HS-5 (cell line): ENCODE measurements at regions not wholly inside any gene's neighbourhood (a gene's known extent, or its start where the extent isn't known, plus 50 kb on each side); places are given as distances from the start of the nearest gene placed in this dataset.

Experiments used
- DNase-seq: peaks from one replicate; pipeline ENCODE4 v3.0.0-alpha.2; 2012; ENCODE audit warnings: low read depth

- no peak for DNase-seq
These were observed 287.8 kb downstream of the ZEB1 start for GRCh38 chr10:31606841-31607240.

DNA sequence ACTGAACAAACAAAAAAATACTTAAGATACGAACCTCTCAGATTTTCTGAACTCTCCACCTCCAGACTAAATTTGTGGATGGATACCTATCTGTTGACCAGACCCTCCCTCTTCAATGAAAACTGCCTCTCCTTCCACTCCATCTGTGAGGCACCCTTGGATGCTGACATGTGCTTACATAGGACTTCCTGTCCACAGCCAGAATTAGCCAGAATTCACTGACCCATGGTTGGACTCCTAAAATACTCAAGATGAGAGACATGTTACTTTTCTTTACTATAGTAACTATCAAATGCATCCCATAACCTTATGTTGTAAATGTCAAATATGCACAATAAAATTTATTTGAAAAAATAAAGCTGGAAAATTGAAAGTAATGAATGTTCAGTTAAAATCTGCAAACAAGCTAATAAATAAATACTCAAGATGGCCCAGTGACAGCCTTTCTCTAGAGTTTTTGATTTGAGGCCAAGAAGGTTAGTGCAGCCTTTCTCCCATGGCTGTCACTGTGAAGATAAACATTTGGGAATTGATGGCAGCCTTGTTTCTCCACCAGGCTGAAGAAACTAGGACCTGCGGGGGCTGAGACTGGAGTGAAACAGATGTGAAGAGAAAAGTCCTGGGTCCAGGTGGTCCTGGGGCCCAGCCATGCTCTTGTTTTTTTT is 287.0 kb downstream of the ZEB1 start:
- DNase-seq: no peak

- DNase-seq: no peak
These were observed 286.4 kb downstream of the ZEB1 start for GRCh38 chr10:31605426-31605825.

- no peak for DNase-seq
These were observed 285.7 kb downstream of the ZEB1 start for GRCh38 chr10:31604646-31605170.

- DNase-seq: no peak
These were observed 285.1 kb downstream of the ZEB1 start for GRCh38 chr10:31604096-31604495.

DNA sequence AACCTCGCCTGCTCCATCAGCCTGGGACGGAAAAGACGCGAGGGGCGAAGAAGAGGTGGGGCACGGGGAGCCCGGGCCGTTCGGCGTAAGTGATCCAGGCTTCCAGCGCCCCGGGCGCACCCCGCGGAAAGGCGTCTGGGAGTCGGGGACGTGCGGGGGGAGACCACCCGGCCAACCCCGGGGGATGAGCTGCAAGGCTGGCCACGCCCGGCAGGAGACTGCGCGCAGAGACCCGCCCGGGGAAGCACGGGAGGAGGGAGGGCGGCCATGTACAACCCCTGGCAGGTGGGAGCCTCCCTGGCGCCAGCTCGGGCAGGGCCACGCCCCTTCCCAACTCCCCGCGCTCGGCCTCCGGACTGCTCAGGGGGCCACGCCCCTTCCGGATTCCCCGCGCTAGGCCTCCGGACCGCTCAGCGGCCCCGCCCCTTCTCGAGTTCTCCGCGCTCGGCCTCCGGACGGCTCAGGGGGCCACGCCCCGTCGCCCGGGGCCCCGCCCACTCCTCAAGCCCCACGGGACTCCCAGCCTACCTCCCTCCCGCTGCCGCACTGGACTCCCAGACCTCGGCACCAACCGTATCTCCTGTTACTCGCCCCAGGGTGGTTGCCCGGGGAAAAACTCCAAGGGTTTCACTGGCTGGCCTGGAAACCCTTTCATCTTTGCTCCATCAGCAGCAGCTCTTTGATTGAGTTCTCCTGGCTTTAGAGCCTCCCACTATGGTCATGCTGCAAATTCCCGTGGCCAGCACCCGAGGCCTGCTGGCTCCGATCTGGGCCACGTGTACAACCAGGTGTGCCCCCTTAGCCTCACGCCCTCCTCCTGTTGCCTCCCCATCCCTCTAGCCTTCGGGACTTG is 284.4 kb downstream of the ZEB1 start:
- DNase-seq: peak; percentile 47

DNA sequence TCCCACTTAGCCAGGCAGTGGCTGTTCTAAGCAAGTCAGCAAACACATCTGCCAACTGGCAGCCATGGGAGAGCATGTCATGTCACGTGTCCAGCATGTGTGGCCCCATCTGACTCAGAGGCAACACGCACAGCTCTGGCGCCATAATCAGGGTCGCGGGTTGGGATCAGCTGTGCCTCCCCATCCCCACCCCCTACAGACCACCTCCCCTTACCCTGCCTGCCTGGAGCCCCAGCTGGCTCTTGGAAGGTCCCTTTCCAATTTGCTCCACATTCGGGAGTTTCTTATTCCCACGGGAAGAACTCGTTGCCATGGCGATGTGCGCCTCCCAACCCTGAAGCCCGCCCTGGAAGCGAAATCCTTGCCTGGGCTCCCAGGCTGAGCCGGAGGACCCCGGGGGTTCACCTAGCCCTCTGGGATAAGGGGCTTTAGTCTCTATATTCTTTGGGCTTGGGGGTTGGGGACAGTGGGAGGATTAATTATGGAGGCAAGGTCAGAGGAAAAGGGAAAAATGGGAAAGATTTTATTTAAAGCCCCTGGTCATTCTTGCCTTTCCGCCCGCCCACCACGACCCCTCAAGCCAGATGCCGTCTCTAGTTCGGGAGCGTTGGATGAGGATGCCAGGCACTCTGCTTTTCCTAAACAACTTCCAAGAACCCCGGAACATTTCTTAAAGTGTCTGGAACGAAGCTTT is 283.7 kb downstream of the ZEB1 start:
- DNase-seq: no peak

GRCh38 chr10:31601136-31601535 is 282.1 kb downstream of the ZEB1 start:
- no peak for DNase-seq

DNA sequence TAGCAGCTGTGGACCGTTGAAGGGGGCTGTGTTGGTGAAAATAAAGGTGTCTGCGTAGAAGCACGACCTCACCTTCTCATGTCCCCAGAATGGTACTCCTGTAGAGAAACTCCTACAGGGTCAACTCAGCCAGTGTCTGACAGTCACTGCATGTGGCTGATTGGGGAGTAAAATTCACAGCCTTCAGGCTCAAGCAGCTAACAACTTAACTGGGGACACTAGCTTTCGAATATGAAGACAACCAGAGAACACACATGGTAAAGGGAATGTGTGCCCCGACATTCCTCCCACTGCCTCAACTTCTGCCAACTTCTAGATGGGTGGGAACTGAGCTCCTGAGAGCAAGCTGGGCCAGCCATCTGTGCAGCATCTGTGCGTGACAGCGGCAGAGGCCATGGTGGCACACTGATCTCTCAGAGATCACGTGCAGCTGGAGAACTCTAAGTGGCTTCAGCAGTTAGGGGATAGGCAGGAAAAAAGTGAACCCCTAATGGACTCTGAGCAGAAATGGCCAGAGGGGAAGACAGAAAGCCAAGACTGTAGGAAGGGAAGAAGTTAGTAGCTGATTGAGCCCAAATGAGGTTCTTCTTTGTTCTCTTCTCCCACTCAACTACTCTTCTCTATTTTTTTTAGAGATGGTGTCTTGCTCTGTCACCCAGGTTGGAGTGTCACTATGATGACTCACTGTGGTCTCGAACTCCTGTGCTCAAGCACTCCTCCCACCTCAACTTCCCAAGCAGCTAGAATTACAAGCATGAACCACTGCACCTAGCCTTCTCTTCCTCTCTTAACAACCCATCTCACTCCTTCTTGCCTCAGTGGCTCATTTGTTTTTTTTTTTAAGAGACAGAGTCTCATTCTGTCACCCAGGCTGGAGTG is 280.8 kb downstream of the ZEB1 start:
- no peak for DNase-seq

- no peak for DNase-seq
These were observed 277.7 kb downstream of the ZEB1 start for GRCh38 chr10:31596765-31597164.

DNA sequence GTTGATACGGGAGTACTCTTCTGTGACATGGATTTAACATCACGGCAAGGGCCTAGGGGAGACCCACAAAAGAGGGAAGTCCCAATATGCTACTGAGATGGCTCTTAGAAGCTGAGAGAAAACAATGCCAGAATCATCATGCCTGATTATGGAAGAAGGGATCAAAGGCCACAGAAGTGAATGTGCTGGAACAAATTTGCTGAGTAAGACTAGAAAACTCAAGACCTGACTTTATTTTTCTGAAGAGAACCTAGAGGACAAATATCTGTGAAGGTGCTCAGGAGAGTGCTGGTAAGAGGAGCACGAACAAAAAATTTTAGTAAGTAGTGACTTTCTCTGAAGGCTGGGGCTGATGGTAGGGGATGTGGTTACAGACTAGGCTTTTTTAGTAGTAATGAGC is 277.0 kb downstream of the ZEB1 start:
- no peak for DNase-seq

DNA sequence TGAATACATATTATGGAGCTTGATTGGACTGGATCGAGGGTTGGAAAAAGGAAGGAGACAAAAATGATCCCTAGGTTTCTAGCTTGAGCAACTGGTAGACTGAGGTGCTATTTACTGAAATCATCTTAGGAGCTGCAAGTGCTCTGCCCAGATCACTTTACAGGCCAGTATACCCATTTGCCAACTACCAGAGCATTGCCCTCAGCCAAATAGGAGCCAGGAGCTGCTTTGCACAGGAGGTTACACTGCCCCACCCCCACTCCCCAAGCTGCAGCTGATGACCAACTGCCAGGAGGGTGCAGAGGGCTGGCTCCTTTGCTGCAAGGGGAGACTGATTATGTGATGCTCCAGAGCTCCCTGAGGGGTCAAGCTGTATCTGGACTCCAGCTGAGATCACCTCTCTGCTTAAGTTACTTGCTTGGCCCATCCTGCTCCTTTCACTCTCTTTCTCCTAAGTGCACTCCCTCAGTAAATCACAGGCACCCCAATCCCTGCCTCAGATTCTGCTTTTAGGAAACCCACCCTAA is 275.4 kb downstream of the ZEB1 start:
- no peak for DNase-seq

GRCh38 chr10:31593124-31593523 is 274.1 kb downstream of the ZEB1 start:
- DNase-seq: no peak

- no peak for DNase-seq
These were observed 272.6 kb downstream of the ZEB1 start for GRCh38 chr10:31591569-31591968.

GRCh38 chr10:31590023-31590800 is 271.2 kb downstream of the ZEB1 start:
- no peak for DNase-seq

DNA sequence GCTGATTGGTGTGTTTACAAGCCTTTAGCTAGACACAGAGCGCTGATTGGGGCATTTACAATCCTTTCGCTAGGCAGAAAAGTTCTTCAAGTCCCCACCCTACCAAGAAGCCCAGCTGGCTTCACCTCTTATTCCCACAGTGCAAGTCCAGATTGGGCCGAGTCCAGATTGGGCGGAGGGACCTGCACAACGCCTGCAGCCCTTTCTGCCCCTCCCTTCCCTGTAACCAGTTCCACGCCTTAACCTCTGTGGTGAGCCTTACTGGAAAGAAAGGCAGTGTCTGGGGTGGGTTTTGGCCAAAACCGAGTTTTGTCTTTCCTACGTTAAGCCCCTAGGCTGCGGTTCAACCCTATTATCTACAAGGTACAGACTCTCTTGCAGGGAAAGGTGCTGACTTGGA is 268.7 kb downstream of the ZEB1 start:
- DNase-seq: no peak

DNA sequence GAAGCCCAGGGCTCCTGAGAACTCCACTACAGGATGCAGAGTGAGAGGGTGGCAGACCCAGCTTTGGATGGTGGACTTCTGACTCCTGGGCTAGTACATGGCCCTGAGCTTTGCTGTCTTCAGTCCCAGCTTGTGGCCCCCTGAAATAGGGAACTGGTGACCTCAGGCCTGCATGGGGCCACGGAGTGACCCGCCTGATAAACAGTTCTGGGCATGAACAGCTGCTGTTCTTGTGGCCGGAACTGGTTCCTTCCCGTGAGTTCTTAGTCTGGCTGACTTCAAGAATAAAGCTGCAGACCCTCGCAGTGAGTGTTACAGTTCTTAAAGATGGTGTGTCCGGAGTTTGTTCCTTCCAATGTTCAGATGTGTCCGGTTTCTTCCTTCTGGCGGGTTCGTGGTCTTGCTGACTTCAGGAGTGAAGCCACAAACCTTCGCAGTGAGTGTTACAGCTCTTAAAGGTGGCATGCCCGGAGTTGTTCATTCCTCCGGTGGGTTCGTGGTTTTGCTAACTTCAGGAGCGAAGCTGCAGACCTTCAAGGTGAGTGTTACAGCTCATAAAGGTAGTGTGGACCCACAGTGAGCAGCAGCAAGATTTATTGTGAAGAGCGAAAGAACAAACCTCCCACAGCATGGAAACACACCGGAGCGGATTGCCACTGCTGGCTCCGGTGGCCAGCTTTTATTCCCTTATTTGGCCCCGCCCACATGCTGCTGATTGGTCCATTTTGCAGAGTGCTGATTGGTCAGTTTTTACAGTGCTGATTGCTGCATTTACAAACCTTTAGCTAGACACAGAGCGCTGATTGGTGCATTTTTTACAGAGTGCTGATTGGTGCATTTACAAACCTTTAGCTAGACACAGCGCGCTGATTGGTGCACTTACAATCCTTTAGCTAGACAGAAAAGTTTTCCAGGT is 268.0 kb downstream of the ZEB1 start:
- DNase-seq: no peak

DNA sequence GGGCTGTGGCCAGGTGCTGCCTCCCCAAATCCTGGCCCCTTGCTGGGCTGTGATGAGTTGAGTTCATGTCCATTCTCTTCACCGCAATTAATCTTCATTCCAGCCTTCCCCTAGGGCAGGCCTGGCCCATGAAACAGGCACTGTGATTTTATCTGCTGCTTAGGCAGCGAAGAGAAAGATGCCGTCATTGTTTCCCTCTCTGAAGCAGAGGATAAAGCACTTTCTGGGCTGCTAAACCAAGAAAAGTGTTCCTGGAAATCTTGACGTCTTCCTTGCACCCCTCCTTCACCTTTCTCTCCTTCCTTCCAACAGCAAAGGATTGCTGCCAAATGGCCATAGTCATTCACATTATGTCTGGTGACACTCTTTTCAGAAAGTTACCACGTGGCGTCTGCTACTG is 265.9 kb downstream of the ZEB1 start:
- no peak for DNase-seq

- DNase-seq: no peak
These were observed 265.1 kb downstream of the ZEB1 start for GRCh38 chr10:31584098-31584631.
